HCT116 (cell line): ENCODE measurements at regions not wholly inside any gene's neighbourhood (a gene's known extent, or its start where the extent isn't known, plus 50 kb on each side); places are given as distances from the start of the nearest gene placed in this dataset.

ENCODE experiments used
- ATAC-seq: fragments of 200-7000 bp; cut with Tn5 transposase; 2 replicates; pipeline ENCODE4 v1.9.1; 2020; ENCODE audit warnings: mild to moderate bottlenecking, moderate library complexity
- BruUV-seq: library from RNA; stranded (reverse); fragments of 400-500 nt; replicated peaks from 2 replicates; lab custom pipeline; 2021; lab: Mats Ljungman, UMichigan
- CTCF ChIA-PET: fragments of 300-600 bp; sonication (Branson Sonifier 250); formaldehyde crosslinking; loops from one replicate; lab custom pipeline; 2021; ENCODE audit warnings: antibody characterized with exemption; lab: Charles Lee
- POLR2A ChIA-PET: fragments of 300-600, 350-600 bp; sonication (Branson Sonifier 250); formaldehyde crosslinking; loops from one replicate; lab custom pipeline; 2021; ENCODE audit warnings: antibody characterized with exemption; lab: Charles Lee
- RAD21 ChIA-PET, 2 experiments: fragments of 300-600 bp; sonication (Branson Sonifier 250); formaldehyde crosslinking; loops; one replicate each; lab custom pipeline; 2023; ENCODE audit warnings: low total read pairs in 2 of 2; ENCODE audit not compliant: uncharacterized antibody in 2 of 2, unreplicated experiment in 2 of 2, low non-redundant PET in 1 of 2; lab: Charles Lee
- DNase-seq: peaks from one replicate; pipeline ENCODE4 v3.0.0-alpha.2; 2010; ENCODE audit warnings: low read depth, low spot score
- H2AFZ ChIP-seq: fragments of 200-600 bp; shearing (Covaris generic), sonication (generic); 2 replicates; pipeline ENCODE4 v1.6.1; 2017; ENCODE audit warnings: low read depth, mixed run types, mixed read lengths, antibody characterized with exemption, low read length; ENCODE audit not compliant: poor library complexity, severe bottlenecking
- H3K27ac ChIP-seq: 2 replicates; pipeline ENCODE4 v1.5.1; 2012; ENCODE audit warnings: low read depth, low read length
- H3K27me3 ChIP-seq: fragments of 200-600 bp; sonication (generic); 2 replicates; pipeline ENCODE4 v1.6.1; 2016; ENCODE audit warnings: mixed run types, low read length, mixed read lengths; ENCODE audit not compliant: insufficient read depth
- H3K36me3 ChIP-seq, 2 experiments: fragments of 200-500 bp in 1 of 2; fragments of 200-600 bp in 1 of 2; sonication (Bioruptor generic) in 1 of 2; sonication (generic) in 1 of 2; 2 replicates each; pipeline versions ENCODE4 v1.5.1 to v1.6.1; 2014 to 2016; ENCODE audit warnings: low read length in 2 of 2, inconsistent platforms in 1 of 2, mixed read lengths in 1 of 2, mixed run types in 1 of 2; ENCODE audit not compliant: insufficient read depth in 2 of 2, control insufficient read depth in 1 of 2
- H3K4me1 ChIP-seq, 2 experiments: fragments of 200-600 bp in 1 of 2; sonication (generic) in 1 of 2; 2 replicates each; pipeline versions ENCODE4 v1.5.1 to v1.6.1; 2012 to 2017; ENCODE audit warnings: low read length in 2 of 2, inconsistent platforms in 1 of 2, mild to moderate bottlenecking in 1 of 2, mixed read lengths in 1 of 2, mixed run types in 1 of 2, moderate library complexity in 1 of 2; ENCODE audit not compliant: insufficient read depth in 2 of 2, control insufficient read depth in 1 of 2
- H3K4me2 ChIP-seq: fragments of 200-600 bp; sonication (generic); 2 replicates; pipeline ENCODE4 v1.6.1; 2017; ENCODE audit warnings: mixed run types, low read length, mixed read lengths
- H3K4me3 ChIP-seq, 2 experiments: fragments of 200-600 bp in 1 of 2; sonication (generic) in 1 of 2; replicated peaks in 1 of 2; 2 replicates each; pipeline ENCODE4 v1.5.1; 2011 to 2016; ENCODE audit warnings: low read length in 2 of 2, control low read depth in 1 of 2, low read depth in 1 of 2, mild to moderate bottlenecking in 1 of 2, mixed read lengths in 1 of 2, mixed run types in 1 of 2
- H3K79me2 ChIP-seq: fragments of 200-600 bp; sonication (generic); 2 replicates; pipeline ENCODE4 v1.6.1; 2017; ENCODE audit warnings: mild to moderate bottlenecking, mixed run types, low read length, moderate library complexity, mixed read lengths; ENCODE audit not compliant: insufficient read depth
- H3K9ac ChIP-seq: fragments of 200-600 bp; sonication (generic); 2 replicates; pipeline ENCODE4 v1.6.1; 2016; ENCODE audit warnings: low read length, mixed read lengths
- H3K9me2 ChIP-seq: fragments of 200-600 bp; sonication (generic), shearing (Covaris generic); 2 replicates; pipeline ENCODE4 v1.6.1; 2017; ENCODE audit warnings: mixed run types, mild to moderate bottlenecking, moderate library complexity; ENCODE audit not compliant: insufficient read depth
- H3K9me3 ChIP-seq, 2 experiments: fragments of 200-500 bp in 1 of 2; fragments of 200-600 bp in 1 of 2; sonication (Bioruptor generic) in 1 of 2; sonication (generic) in 1 of 2; 2 replicates each; pipeline ENCODE4 v1.6.1; 2014 to 2017; ENCODE audit warnings: low read length in 2 of 2, mixed read lengths in 2 of 2, inconsistent platforms in 1 of 2, low read depth in 1 of 2, mild to moderate bottlenecking in 1 of 2, mixed run types in 1 of 2, moderate library complexity in 1 of 2; ENCODE audit not compliant: control insufficient read depth in 1 of 2, insufficient read depth in 1 of 2
- H4K20me1 ChIP-seq: fragments of 200-600 bp; sonication (generic), shearing (Covaris generic); 2 replicates; pipeline ENCODE4 v1.6.1; 2017; ENCODE audit warnings: mixed run types, mild to moderate bottlenecking, moderate library complexity; ENCODE audit not compliant: insufficient read depth
- CEBPB ChIP-seq: IDR thresholded peaks from 2 replicates; pipeline ENCODE4 v1.6.1; 2012; ENCODE audit warnings: low read depth
- CTCF ChIP-seq, 3 experiments: fragments of 200-600 bp in 1 of 3; sonication (generic) in 1 of 3; IDR thresholded peaks in 2 of 3; conservative IDR thresholded peaks in 1 of 3; 2 replicates each; pipeline ENCODE4 v1.5.1; 2012 to 2017; ENCODE audit warnings: low read depth in 2 of 3, low read length in 2 of 3, antibody characterized with exemption in 1 of 3, borderline replicate concordance in 1 of 3, control low read depth in 1 of 3, mild to moderate bottlenecking in 1 of 3, mixed read lengths in 1 of 3, mixed run types in 1 of 3, moderate library complexity in 1 of 3; ENCODE audit not compliant: insufficient read depth in 1 of 3
- EGR1 ChIP-seq: IDR thresholded peaks from 2 replicates; pipeline ENCODE4 v1.6.1; 2012; ENCODE audit warnings: low read depth
- JUND ChIP-seq: IDR thresholded peaks from 2 replicates; pipeline ENCODE4 v1.6.1; 2012
- POLR2A ChIP-seq: IDR thresholded peaks from 2 replicates; pipeline ENCODE4 v1.7.0; 2011; ENCODE audit warnings: borderline replicate concordance; ENCODE audit not compliant: insufficient read depth, insufficient read length; ENCODE audit errors: extremely low read depth
- RAD21 ChIP-seq: IDR thresholded peaks from 2 replicates; pipeline ENCODE4 v1.6.1; 2012; ENCODE audit warnings: low read depth, mild to moderate bottlenecking
- SIN3A ChIP-seq: IDR thresholded peaks from 2 replicates; pipeline ENCODE4 v1.6.1; 2012; ENCODE audit warnings: low read depth
- SRF ChIP-seq: IDR thresholded peaks from 2 replicates; pipeline ENCODE4 v1.6.1; 2012; ENCODE audit warnings: low read depth
- intact Hi-C: fragments of 100-400 bp; cut with micrococcal nuclease; formaldehyde crosslinking; loops from 2 replicates; pipeline ENCODE4 v1.10.0; 2022
- TF ChIP-seq, protein P1 (sequence below): IDR thresholded peaks from 2 replicates; pipeline ENCODE4 v1.6.1; 2012

GRCh38 chr4:116358633-116359222 is 726.6 kb downstream of the TRAM1L1 start:
- no peaks in the 10 kb centered on the region for H3K9me2 ChIP-seq
- no peak overlapping the region for H3K9ac ChIP-seq
- H3K9me3 ChIP-seq, result no peaks in the 10 kb centered on the region
- intact Hi-C loops, result loop anchor here (5.0 kb wide), 1 partner anchor 774 kb away; no protein-coding TSS in a partner anchor
- ChIA-PET CTCF (no interaction called here), POLR2A (no interaction called here)
- H4K20me1 ChIP-seq, result no peaks in the 10 kb centered on the region
- no peaks in the 10 kb centered on the region for H3K36me3 ChIP-seq
- DNase-seq (peak; percentile 52), ATAC-seq (peak; percentile 94)
- no peak overlapping the region for H2AFZ ChIP-seq
- H3K79me2 ChIP-seq, result no peaks in the 10 kb centered on the region
- no peak overlapping the region for H3K4me2 ChIP-seq
- no peaks in the 10 kb centered on the region for H3K27me3 ChIP-seq
- no peak overlapping the region for H3K4me3 ChIP-seq
- TF ChIP-seq SRF (no peak), RAD21 (peak; percentile 66), JUND (no peak), CTCF (IDR thresholded peaks at IDR 0.05 in 2 of 3, conservative IDR thresholded peaks at IDR 0.05 in 1 of 3; ENCODE audit: borderline replicate concordance in 1 of 3, insufficient read depth in 1 of 3, low read depth in 2 of 3, low read length in 2 of 3) (peak; percentile 12 to 74 (median 56); a peak in 4 of 6 replicates)
- TF ChIP-seq, all 23 proteins: peak for 2
- RAD21 ChIA-PET, result no interaction called here
- Histone ChIP-seq H3K27ac (no peak overlapping the region), H3K4me1 (no peaks in the 10 kb centered on the region)
- BruUV-seq, result no TSS peak

GRCh38 chr4:116357758-116358157 is 727.6 kb downstream of the TRAM1L1 start:
- H2AFZ ChIP-seq, result no peak overlapping the region
- no TSS peak for BruUV-seq
- POLR2A ChIA-PET, result no interaction called here
- RAD21 ChIA-PET, result no interaction called here
- intact Hi-C loops, result loop anchor here (5.0 kb wide), 1 partner anchor 775 kb away; no protein-coding TSS in a partner anchor
- no peaks in the 10 kb centered on the region for H3K4me1 ChIP-seq
- H3K36me3 ChIP-seq, result no peaks in the 10 kb centered on the region
- TF ChIP-seq SRF (no peak), EGR1 (no peak), SIN3A (no peak), POLR2A (no peak), CEBPB (no peak)
- TF ChIP-seq, protein P1, sequence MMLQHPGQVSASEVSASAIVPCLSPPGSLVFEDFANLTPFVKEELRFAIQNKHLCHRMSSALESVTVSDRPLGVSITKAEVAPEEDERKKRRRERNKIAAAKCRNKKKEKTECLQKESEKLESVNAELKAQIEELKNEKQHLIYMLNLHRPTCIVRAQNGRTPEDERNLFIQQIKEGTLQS, result no peak
- no peaks in the 10 kb centered on the region for H3K27me3 ChIP-seq
- DNase-seq, result no peak
- H3K9ac ChIP-seq, result no peak overlapping the region
- no peak overlapping the region for H3K27ac ChIP-seq
- no peak for ATAC-seq
- no peak overlapping the region for H3K4me3 ChIP-seq
- CTCF ChIA-PET, result no interaction called here
- H3K9me3 ChIP-seq, result no peaks in the 10 kb centered on the region
- no peaks in the 10 kb centered on the region for H3K79me2 ChIP-seq
- H4K20me1 ChIP-seq, result no peaks in the 10 kb centered on the region
- no peak overlapping the region for H3K4me2 ChIP-seq
- no peaks in the 10 kb centered on the region for H3K9me2 ChIP-seq
